ENCODE measurements at regions not wholly inside any gene's neighbourhood (a gene's known extent, or its start where the extent isn't known, plus 50 kb on each side); places are given as distances from the start of the nearest gene placed in this dataset.

GRCh38 chr10:59577984-59578383 is 131.7 kb downstream of the SLC16A9 start:
- DNase-seq (ENCODE audit: low read depth) = no peak
- TF ChIP-seq CTCF (IDR thresholded peaks at IDR 0.05; ENCODE audit: control insufficient read depth, insufficient read depth, low read depth, low read length, missing control alignments) = no peak
- no peak overlapping the region for H3K4me3 ChIP-seq (ENCODE audit: control insufficient read depth, low read depth, low read length)

GRCh38 chr10:59575269-59575668 is 134.4 kb downstream of the SLC16A9 start:
- TF ChIP-seq CTCF (IDR thresholded peaks at IDR 0.05; ENCODE audit: control insufficient read depth, insufficient read depth, low read depth, low read length, missing control alignments) = no peak
- no peak for DNase-seq (ENCODE audit: low read depth)
- H3K4me3 ChIP-seq (ENCODE audit: control insufficient read depth, low read depth, low read length) = no peak overlapping the region

DNA sequence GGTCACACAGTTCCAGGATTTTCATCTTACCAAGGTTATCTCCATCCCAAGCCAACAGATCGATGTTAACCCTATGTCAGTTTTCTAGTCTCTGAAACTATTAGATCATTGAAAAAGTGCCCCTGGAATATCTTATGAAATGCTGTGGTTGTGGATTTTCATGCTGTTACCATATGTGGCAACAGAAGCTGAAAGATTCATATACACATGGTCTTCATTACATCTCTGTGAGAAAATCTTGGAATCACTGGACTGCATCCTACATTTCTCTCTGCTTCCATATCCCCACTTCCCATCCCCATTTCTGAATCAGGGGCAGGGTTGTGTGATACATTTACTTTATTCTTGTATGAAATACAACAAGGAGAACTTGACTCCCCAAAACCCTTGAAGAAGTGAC is 146.1 kb downstream of the SLC16A9 start:
- DNase-seq (ENCODE audit: low read depth) = no peak
- H3K4me3 ChIP-seq (ENCODE audit: control insufficient read depth, low read depth, low read length) = no peak overlapping the region
- TF ChIP-seq CTCF (IDR thresholded peaks at IDR 0.05; ENCODE audit: control insufficient read depth, insufficient read depth, low read depth, low read length, missing control alignments) = no peak

DNA sequence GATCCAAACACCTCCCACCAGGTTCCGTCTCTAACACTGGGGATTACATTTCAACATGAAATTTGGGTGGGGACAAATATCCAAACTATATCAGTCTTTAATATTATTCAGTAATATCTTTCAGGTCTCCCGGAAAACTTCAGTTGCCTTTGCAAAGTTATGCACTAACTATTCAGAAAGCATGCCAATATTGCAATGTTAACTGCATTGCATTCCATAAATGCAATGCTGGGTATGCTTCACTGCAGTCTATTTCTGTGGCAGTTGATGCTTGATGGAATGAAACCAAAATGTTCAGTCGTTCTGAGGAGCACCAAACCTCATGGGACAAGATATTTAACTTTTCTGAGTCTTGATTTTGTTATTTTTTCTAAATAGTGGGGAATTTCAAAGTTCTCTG is 147.5 kb downstream of the SLC16A9 start:
- no peak for DNase-seq (ENCODE audit: low read depth)
- no peak for TF ChIP-seq CTCF (IDR thresholded peaks at IDR 0.05; ENCODE audit: control insufficient read depth, insufficient read depth, low read depth, low read length, missing control alignments)
- H3K4me3 ChIP-seq (ENCODE audit: control insufficient read depth, low read depth, low read length) = no peak overlapping the region

GRCh38 chr10:59561477-59562121 is 148.1 kb downstream of the SLC16A9 start:
- DNase-seq (ENCODE audit: low read depth) = no peak
- TF ChIP-seq CTCF (IDR thresholded peaks at IDR 0.05; ENCODE audit: control insufficient read depth, insufficient read depth, low read depth, low read length, missing control alignments) = no peak
- H3K4me3 ChIP-seq (ENCODE audit: control insufficient read depth, low read depth, low read length) = no peak overlapping the region

DNA sequence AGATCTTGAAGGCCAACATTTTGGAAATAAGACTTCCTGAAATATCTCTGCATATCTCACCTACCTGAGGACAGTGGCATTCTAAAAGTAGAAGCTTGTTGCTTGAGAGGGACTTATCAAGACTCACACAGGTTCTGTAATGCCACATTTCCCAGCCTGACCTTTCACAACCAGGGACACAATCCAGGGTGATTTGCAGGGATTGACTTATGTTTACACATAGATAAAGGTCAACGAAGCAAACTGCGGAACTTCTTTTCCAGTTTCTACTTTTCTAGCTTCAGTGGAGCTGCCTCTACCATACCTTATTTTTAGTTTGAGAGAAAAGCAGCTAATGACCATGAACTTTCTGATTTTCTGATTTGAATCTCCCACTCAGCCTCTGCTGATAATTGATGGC is 148.7 kb downstream of the SLC16A9 start:
- TF ChIP-seq CTCF (IDR thresholded peaks at IDR 0.05; ENCODE audit: control insufficient read depth, insufficient read depth, low read depth, low read length, missing control alignments) = no peak
- no peak overlapping the region for H3K4me3 ChIP-seq (ENCODE audit: control insufficient read depth, low read depth, low read length)
- DNase-seq (ENCODE audit: low read depth) = no peak

- no peak for DNase-seq (ENCODE audit: low read depth)
- H3K4me3 ChIP-seq (ENCODE audit: control insufficient read depth, low read depth, low read length) = no peak overlapping the region
- TF ChIP-seq CTCF (IDR thresholded peaks at IDR 0.05; ENCODE audit: control insufficient read depth, insufficient read depth, low read depth, low read length, missing control alignments) = no peak
These were observed 149.5 kb downstream of the SLC16A9 start for GRCh38 chr10:59560161-59560560.
